ENCODE measurements at regions not wholly inside any gene's neighbourhood (a gene's known extent, or its start where the extent isn't known, plus 50 kb on each side); places are given as distances from the start of the nearest gene placed in this dataset.

GRCh38 chr13:74082741-74083160 is 51.5 kb downstream of the KLF12 start:
- TF ChIP-seq POLR2A (IDR thresholded peaks at IDR 0.05): no peak
- TF ChIP-seq CTCF (IDR thresholded peaks at IDR 0.05): no peak

Measured in body of pancreas (tissue), 4 donors.